ENCODE measurements at regions not wholly inside any gene's neighbourhood (a gene's known extent, or its start where the extent isn't known, plus 50 kb on each side); places are given as distances from the start of the nearest gene placed in this dataset.
A peak's percentile ranks its signal among the peaks of the same experiment; 100 is the strongest.
"Not testable (repeated sequence)": the region's sequence is repeated elsewhere in the genome, so short reads cannot be mapped to it uniquely, and the experiment has no call there.

DNA sequence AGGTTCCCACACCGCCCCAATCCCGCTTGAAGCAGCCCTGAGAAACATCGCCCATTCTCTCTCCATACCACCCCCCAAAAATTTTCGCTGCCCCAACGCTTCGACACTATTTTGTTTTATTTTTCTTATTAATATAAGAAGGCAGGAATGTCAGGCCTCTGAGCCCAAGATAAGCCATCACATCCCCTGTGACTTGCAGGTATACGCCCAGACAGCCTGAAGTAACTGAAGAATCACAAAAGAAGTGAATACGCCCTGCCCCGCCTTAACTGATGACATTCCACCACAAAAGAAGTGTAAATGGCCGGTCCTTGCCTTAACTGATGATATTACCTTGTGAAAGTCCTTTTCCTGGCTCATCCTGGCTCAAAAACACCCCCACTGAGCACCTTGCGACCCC is 463.9 kb downstream of the AJAP1 start:
- ATAC-seq; H3K4me1 Mint-ChIP-seq (ENCODE audit: low read depth); H3K9me3 Mint-ChIP-seq; DNase-seq; H3K36me3 Mint-ChIP-seq (ENCODE audit: insufficient read depth); H3K4me3 Mint-ChIP-seq; H3K27me3 Mint-ChIP-seq (ENCODE audit: low read depth): not testable (repeated sequence)

DNA sequence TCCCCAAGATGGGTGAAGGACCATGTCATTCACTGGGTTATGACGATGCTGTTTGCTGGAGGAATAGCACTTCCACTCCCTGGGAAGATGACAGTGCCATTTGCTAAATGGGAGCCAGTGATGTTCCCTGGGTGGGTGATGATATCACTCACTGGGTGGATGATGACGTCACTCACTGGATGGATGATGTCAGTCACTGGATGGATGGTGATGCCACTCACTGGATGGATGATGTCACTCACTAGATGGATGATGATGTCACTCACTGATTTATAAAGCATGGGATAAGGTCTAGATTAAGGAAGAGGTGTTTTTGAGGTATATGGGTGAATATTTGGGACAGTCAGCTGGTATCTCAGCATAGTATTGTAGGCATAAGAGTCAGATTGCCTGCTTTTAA is 457.2 kb downstream of the AJAP1 start:
- H3K4me3 Mint-ChIP-seq = no peak overlapping the region
- peaks cover 6% of the 10 kb centered on the region for H3K27me3 Mint-ChIP-seq (ENCODE audit: low read depth)
- H3K36me3 Mint-ChIP-seq (ENCODE audit: insufficient read depth) = no peaks in the 10 kb centered on the region
- H3K4me1 Mint-ChIP-seq (ENCODE audit: low read depth) = peaks cover 30% of the 10 kb centered on the region
- no peaks in the 10 kb centered on the region for H3K9me3 Mint-ChIP-seq
- ATAC-seq (no peak), DNase-seq (no peak)

- peak overlapping the region; percentile 13 for H3K4me3 Mint-ChIP-seq
Observed at GRCh38 chr1:5110508-5110907, 456.1 kb downstream of the AJAP1 start.

DNA sequence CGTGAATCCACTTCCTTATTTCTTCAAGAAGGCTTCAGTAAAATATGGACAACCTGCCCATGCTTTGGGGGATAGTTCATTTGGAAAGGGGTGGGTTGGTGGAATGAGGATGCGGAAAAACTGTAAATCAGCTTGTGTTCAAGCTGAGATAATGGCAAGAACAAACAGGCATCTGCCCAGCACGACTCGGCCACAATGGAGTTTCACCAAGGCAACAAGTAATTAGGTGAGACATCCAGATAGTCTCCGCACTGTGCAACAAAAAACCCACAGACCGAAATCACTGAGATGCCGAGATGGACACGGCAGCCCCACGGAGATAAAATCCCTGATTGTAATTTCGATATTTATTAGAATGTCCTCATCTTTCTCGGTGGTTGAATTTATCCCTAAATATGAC is 455.2 kb downstream of the AJAP1 start:
- Mint-ChIP-seq H3K9me3 (no peaks in the 10 kb centered on the region), H3K4me1 (ENCODE audit: low read depth) (peaks cover 30% of the 10 kb centered on the region), H3K4me3 (no peak overlapping the region), H3K36me3 (ENCODE audit: insufficient read depth) (no peaks in the 10 kb centered on the region), H3K27me3 (ENCODE audit: low read depth) (peaks cover 6% of the 10 kb centered on the region)
- no peak for ATAC-seq
- no peak for DNase-seq

More at GRCh38 chr1:5110508-5110907, 456.1 kb downstream of the AJAP1 start:
- DNase-seq (no peak), ATAC-seq (no peak)
- Mint-ChIP-seq H3K36me3 (ENCODE audit: insufficient read depth) (no peaks in the 10 kb centered on the region), H3K4me1 (ENCODE audit: low read depth) (peaks cover 30% of the 10 kb centered on the region), H3K9me3 (no peaks in the 10 kb centered on the region), H3K27me3 (ENCODE audit: low read depth) (peaks cover 6% of the 10 kb centered on the region)

DNA sequence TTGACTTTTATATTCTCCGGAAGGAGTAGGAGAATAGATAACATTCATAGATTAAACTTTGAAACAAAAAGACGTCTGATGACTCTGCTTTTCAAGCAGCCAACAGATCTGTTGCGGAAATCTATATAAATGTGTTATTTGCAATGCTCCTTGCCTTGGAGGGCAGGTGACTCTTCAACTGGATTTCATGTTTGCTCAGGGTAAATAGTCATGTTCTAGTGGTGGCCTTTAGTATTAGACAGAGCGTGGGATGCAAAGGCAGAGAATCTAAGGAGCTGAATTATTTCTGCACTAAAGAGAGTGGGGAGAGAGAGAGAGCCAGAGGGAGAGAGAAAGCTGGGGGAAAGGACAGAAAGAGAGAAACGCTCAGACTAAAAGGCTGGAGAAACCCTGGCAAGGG is 454.3 kb downstream of the AJAP1 start:
- no peaks in the 10 kb centered on the region for H3K36me3 Mint-ChIP-seq (ENCODE audit: insufficient read depth)
- peaks cover 6% of the 10 kb centered on the region for H3K27me3 Mint-ChIP-seq (ENCODE audit: low read depth)
- H3K4me3 Mint-ChIP-seq = no peak overlapping the region
- peaks cover 30% of the 10 kb centered on the region for H3K4me1 Mint-ChIP-seq (ENCODE audit: low read depth)
- H3K9me3 Mint-ChIP-seq = no peaks in the 10 kb centered on the region
- no peak for DNase-seq
- no peak for ATAC-seq

GRCh38 chr1:5105744-5106143 is 451.3 kb downstream of the AJAP1 start:
- no peak overlapping the region for H3K4me3 Mint-ChIP-seq
- peaks cover 3% of the 10 kb centered on the region for H3K9me3 Mint-ChIP-seq
- ATAC-seq (no peak), DNase-seq (no peak)
- peaks cover 17% of the 10 kb centered on the region for H3K4me1 Mint-ChIP-seq (ENCODE audit: low read depth)
- H3K27me3 Mint-ChIP-seq (ENCODE audit: low read depth) = peaks cover 6% of the 10 kb centered on the region
- H3K36me3 Mint-ChIP-seq (ENCODE audit: insufficient read depth) = no peaks in the 10 kb centered on the region

DNA sequence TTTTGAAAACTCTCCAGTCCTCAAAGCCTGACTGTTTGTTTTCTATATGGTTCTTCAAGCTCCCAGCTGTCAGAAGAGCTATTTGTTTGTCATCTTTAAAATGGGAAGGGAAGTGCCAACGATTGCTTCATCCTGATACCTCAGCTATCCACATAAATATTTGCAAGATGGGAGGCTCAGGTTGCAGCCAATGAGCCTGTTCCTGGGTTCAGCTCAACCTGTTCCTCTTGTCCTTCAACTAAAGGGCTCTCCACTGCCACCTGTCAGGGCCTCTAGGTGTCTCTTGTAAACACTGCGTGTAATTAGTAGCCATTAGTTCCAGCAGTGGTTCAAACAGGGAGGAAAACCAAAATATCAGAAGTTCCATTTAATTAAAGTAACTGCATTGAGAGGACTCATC is 445.1 kb downstream of the AJAP1 start:
- H3K4me3 Mint-ChIP-seq = no peak overlapping the region
- no peak for ATAC-seq
- H3K9me3 Mint-ChIP-seq = peaks cover 5% of the 10 kb centered on the region

GRCh38 chr1:5098981-5099385 is 444.6 kb downstream of the AJAP1 start:
- Mint-ChIP-seq H3K4me3 (no peak overlapping the region), H3K4me1 (ENCODE audit: low read depth) (no peaks in the 10 kb centered on the region), H3K27me3 (ENCODE audit: low read depth) (peaks cover 5% of the 10 kb centered on the region), H3K36me3 (ENCODE audit: insufficient read depth) (no peaks in the 10 kb centered on the region), H3K9me3 (peaks cover 11% of the 10 kb centered on the region)
- ATAC-seq (no peak), DNase-seq (no peak)

More for the DNA sequence above, 445.1 kb downstream of the AJAP1 start:
- peaks cover 5% of the 10 kb centered on the region for H3K27me3 Mint-ChIP-seq (ENCODE audit: low read depth)
- no peaks in the 10 kb centered on the region for H3K36me3 Mint-ChIP-seq (ENCODE audit: insufficient read depth)
- H3K4me1 Mint-ChIP-seq (ENCODE audit: low read depth) = no peaks in the 10 kb centered on the region
- no peak for DNase-seq

- Mint-ChIP-seq H3K4me1 (ENCODE audit: low read depth) (no peaks in the 10 kb centered on the region), H3K4me3 (no peak overlapping the region), H3K27me3 (ENCODE audit: low read depth) (peaks cover 7% of the 10 kb centered on the region), H3K9me3 (peaks cover 31% of the 10 kb centered on the region), H3K36me3 (ENCODE audit: insufficient read depth) (peaks cover 2% of the 10 kb centered on the region)
- ATAC-seq (no peak), DNase-seq (no peak)
Observed at GRCh38 chr1:5093042-5093441, 438.6 kb downstream of the AJAP1 start.

- Mint-ChIP-seq H3K4me3 (no peak overlapping the region), H3K9me3 (no peaks in the 10 kb centered on the region), H3K27me3 (ENCODE audit: low read depth) (peaks cover 9% of the 10 kb centered on the region), H3K4me1 (ENCODE audit: low read depth) (no peaks in the 10 kb centered on the region), H3K36me3 (ENCODE audit: insufficient read depth) (no peaks in the 10 kb centered on the region)
- no peak for ATAC-seq
- DNase-seq = no peak
Observed at GRCh38 chr1:5084676-5085075, 430.3 kb downstream of the AJAP1 start.

GRCh38 chr1:5067246-5067645 is 412.8 kb downstream of the AJAP1 start:
- no peak for ATAC-seq
- H3K36me3 Mint-ChIP-seq (ENCODE audit: insufficient read depth) = no peaks in the 10 kb centered on the region
- H3K4me1 Mint-ChIP-seq (ENCODE audit: low read depth) = no peaks in the 10 kb centered on the region
- H3K9me3 Mint-ChIP-seq = no peaks in the 10 kb centered on the region
- H3K4me3 Mint-ChIP-seq = no peak overlapping the region
- no peak for DNase-seq
- peaks cover 5% of the 10 kb centered on the region for H3K27me3 Mint-ChIP-seq (ENCODE audit: low read depth)

- Mint-ChIP-seq H3K4me3 (no peak overlapping the region), H3K27me3 (ENCODE audit: low read depth) (no peaks in the 10 kb centered on the region), H3K36me3 (ENCODE audit: insufficient read depth) (no peaks in the 10 kb centered on the region), H3K4me1 (ENCODE audit: low read depth) (no peaks in the 10 kb centered on the region), H3K9me3 (peaks cover 24% of the 10 kb centered on the region)
- ATAC-seq (no peak), DNase-seq (no peak)
Observed at GRCh38 chr1:5053744-5054143, 399.3 kb downstream of the AJAP1 start.

DNA sequence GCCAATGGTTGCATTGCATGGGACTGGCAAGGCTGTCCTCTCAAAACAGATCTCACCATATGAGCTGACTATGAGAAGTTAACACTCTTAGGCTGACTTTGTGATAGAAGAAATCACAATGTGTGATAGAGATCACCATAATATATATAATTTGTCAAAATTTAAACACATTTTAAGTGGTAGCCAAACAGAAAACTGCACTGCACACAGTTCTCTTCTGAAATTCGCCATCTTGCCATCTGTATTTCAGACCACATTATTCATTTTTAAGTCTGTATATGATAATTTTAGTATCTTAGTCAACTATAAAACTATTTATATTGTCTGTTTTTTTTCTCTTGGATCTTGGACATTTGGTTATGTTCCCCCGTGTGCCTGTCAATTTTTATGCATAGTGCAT is 374.7 kb downstream of the AJAP1 start:
- peaks cover 11% of the 10 kb centered on the region for H3K27me3 Mint-ChIP-seq (ENCODE audit: low read depth)

DNA sequence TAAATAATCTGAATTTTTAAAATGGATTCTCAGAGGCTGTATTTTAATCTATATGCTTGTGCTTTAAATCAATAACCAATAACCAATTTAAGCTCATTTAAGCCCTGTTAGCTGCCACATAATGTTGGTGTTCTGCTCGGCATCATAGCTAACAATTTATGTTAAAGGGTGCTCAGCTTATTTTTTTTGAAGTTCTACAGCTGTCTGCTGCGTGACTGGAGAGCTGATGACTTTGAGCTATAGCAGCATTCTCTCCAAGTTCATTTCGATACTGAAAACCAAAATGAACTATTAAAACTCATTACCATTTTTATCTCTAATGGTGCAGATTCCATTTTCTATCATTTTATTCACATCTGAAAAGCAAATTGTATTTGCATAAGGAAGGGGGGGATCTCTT is 357.8 kb downstream of the AJAP1 start:
- no peaks in the 10 kb centered on the region for H3K27me3 Mint-ChIP-seq (ENCODE audit: low read depth)
- ATAC-seq = no peak
- H3K4me3 Mint-ChIP-seq = no peak overlapping the region
- H3K9me3 Mint-ChIP-seq = no peaks in the 10 kb centered on the region
- H3K4me1 Mint-ChIP-seq (ENCODE audit: low read depth) = no peaks in the 10 kb centered on the region
- no peaks in the 10 kb centered on the region for H3K36me3 Mint-ChIP-seq (ENCODE audit: insufficient read depth)
- DNase-seq = no peak

More for the DNA sequence above, 374.7 kb downstream of the AJAP1 start:
- Mint-ChIP-seq H3K4me1 (ENCODE audit: low read depth) (no peaks in the 10 kb centered on the region), H3K36me3 (ENCODE audit: insufficient read depth) (no peaks in the 10 kb centered on the region), H3K4me3 (no peak overlapping the region), H3K9me3 (peaks cover 2% of the 10 kb centered on the region)
- ATAC-seq (no peak), DNase-seq (no peak)

DNA sequence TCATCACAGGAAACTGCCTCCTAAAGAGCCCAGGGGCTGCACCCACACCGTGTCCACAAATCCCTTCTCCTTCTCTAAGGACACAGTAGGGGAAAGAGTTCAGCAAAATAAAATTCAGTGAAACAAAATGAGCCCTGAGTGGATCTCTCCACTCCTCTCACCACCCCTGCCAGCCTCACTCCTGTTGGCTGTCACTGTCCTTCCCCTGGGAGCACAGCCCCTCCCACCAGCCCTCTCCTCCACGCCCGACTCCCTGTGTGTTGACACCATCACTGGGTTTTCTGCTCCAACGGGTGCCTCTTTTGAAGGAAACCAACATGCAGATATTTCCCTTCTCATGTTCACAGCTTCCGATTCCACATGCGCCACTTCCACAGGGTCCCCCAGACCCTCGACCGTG is 356.2 kb downstream of the AJAP1 start:
- ATAC-seq (no peak), DNase-seq (no peak)
- Mint-ChIP-seq H3K4me3 (no peak overlapping the region), H3K9me3 (no peaks in the 10 kb centered on the region), H3K4me1 (ENCODE audit: low read depth) (no peaks in the 10 kb centered on the region), H3K27me3 (ENCODE audit: low read depth) (no peaks in the 10 kb centered on the region), H3K36me3 (ENCODE audit: insufficient read depth) (no peaks in the 10 kb centered on the region)

DNA sequence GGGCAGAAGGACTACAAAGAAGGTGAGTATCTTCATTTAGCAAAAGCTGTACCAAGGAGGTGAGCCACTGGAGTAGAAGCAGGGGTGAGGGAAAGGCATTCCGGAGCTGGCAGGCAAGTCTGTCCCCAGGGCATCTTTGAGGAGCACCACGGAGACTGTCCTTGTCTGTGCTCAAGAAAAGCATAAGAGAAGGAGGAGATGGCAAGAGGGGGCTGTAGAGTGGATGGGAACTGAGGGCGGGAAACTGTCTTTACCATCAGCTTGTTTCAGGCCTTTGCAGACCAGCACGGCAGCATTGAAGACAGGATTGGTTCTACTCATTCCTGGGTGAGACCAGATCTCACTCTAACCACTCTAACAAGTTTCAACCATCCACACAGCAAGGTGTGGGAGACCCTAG is 355.8 kb downstream of the AJAP1 start:
- Mint-ChIP-seq H3K36me3 (ENCODE audit: insufficient read depth) (no peaks in the 10 kb centered on the region), H3K9me3 (no peaks in the 10 kb centered on the region), H3K4me3 (no peak overlapping the region), H3K27me3 (ENCODE audit: low read depth) (no peaks in the 10 kb centered on the region), H3K4me1 (ENCODE audit: low read depth) (no peaks in the 10 kb centered on the region)
- DNase-seq = no peak
- ATAC-seq = no peak

All from activated T-cell treated with anti-CD3 and anti-CD28 coated beads, Interleukin-2, amount 50 U/mL, for 4 hours (primary cell).